CD14-positive monocyte (primary cell): ENCODE measurements at regions not wholly inside any gene's neighbourhood (a gene's known extent, or its start where the extent isn't known, plus 50 kb on each side); places are given as distances from the start of the nearest gene placed in this dataset.

ENCODE experiments used
- DNase-seq, 3 donors: peaks; one replicate each; pipeline ENCODE4 v3.0.0-alpha.2; 2011 to 2022
- H2AFZ ChIP-seq: 2 replicates; pipeline ENCODE4 v1.6.0; 2012; ENCODE audit warnings: mild to moderate bottlenecking, low read depth, low read length, inconsistent platforms; ENCODE audit not compliant: insufficient read depth, poor library complexity, severe bottlenecking
- H3K27ac ChIP-seq, 2 donors: 1 replicate in 1 of 2; 2 replicates in 1 of 2; pipeline ENCODE4 v1.5.1; 2012 to 2013; ENCODE audit warnings: low read length in 2 of 2, control low read depth in 1 of 2, inconsistent platforms in 1 of 2, low read depth in 1 of 2, mild to moderate bottlenecking in 1 of 2
- H3K27me3 ChIP-seq, 2 donors: one replicate each; pipeline versions ENCODE4 v1.6.0 to v1.6.1; 2011 to 2013; ENCODE audit warnings: low read length in 2 of 2; ENCODE audit not compliant: control insufficient read depth in 2 of 2, insufficient read depth in 2 of 2
- H3K36me3 ChIP-seq, 2 donors: replicated peaks in 1 of 2; 1 replicate in 1 of 2; 2 replicates in 1 of 2; pipeline versions ENCODE4 v1.5.1 to v1.6.1; 2012 to 2013; ENCODE audit warnings: low read length in 2 of 2, control low read depth in 1 of 2, inconsistent platforms in 1 of 2, mild to moderate bottlenecking in 1 of 2; ENCODE audit not compliant: insufficient read depth in 2 of 2, control insufficient read depth in 1 of 2
- H3K4me1 ChIP-seq, 2 donors: 1 replicate in 1 of 2; 2 replicates in 1 of 2; pipeline versions ENCODE4 v1.5.1 to v1.6.1; 2012 to 2013; ENCODE audit warnings: low read length in 2 of 2, control low read depth in 1 of 2, inconsistent platforms in 1 of 2, mild to moderate bottlenecking in 1 of 2, moderate library complexity in 1 of 2; ENCODE audit not compliant: insufficient read depth in 2 of 2, control insufficient read depth in 1 of 2
- H3K4me2 ChIP-seq: replicated peaks from 2 replicates; pipeline ENCODE3; 2012; ENCODE audit warnings: low read length, moderate library complexity, mild to moderate bottlenecking; ENCODE audit not compliant: poor library complexity, severe bottlenecking; ENCODE audit errors: extremely low read depth
- H3K4me3 ChIP-seq, 3 experiments: fragments of 200-600 bp in 1 of 3; sonication (generic) in 1 of 3; replicated peaks in 1 of 3; 1 replicate in 2 of 3; 2 replicates in 1 of 3; pipeline ENCODE4 v1.5.1; 2011 to 2013; ENCODE audit warnings: low read length in 3 of 3, mild to moderate bottlenecking in 3 of 3, control low read depth in 2 of 3, low read depth in 2 of 3, inconsistent platforms in 1 of 3, moderate library complexity in 1 of 3
- H3K79me2 ChIP-seq: 2 replicates; pipeline ENCODE4 v1.6.0; 2012; ENCODE audit warnings: mild to moderate bottlenecking, control low read depth, inconsistent platforms, low read length, moderate library complexity; ENCODE audit not compliant: insufficient read depth
- H3K9ac ChIP-seq: 2 replicates; pipeline ENCODE4 v1.6.0; 2017; ENCODE audit warnings: low read length, mild to moderate bottlenecking; ENCODE audit not compliant: insufficient read depth, poor library complexity, severe bottlenecking
- H3K9me3 ChIP-seq, 2 donors: replicated peaks in 1 of 2; 1 replicate in 1 of 2; 2 replicates in 1 of 2; pipeline versions ENCODE4 v1.5.1 to v1.6.1; 2012 to 2013; ENCODE audit warnings: low read length in 2 of 2, control low read depth in 1 of 2; ENCODE audit not compliant: control insufficient read depth in 1 of 2, insufficient read depth in 1 of 2
- H4K20me1 ChIP-seq: 2 replicates; pipeline ENCODE4 v1.6.0; 2012; ENCODE audit warnings: mild to moderate bottlenecking, low read length, control low read depth, moderate library complexity; ENCODE audit not compliant: insufficient read depth
- H3K27ac Mint-ChIP-seq, 7 donors: one replicate each; pipeline ENCODE4 v1.8.0; 2020; ENCODE audit warnings: mild to moderate bottlenecking in 7 of 7, mixed read lengths in 7 of 7, moderate library complexity in 6 of 7, inconsistent platforms in 2 of 7
- H3K27me3 Mint-ChIP-seq, 3 donors: one replicate each; pipeline ENCODE4 v1.8.0; 2021 to 2022; ENCODE audit warnings: low read depth in 3 of 3, mild to moderate bottlenecking in 3 of 3, mixed read lengths in 3 of 3, moderate library complexity in 3 of 3, inconsistent platforms in 1 of 3
- H3K36me3 Mint-ChIP-seq, 2 donors: one replicate each; pipeline ENCODE4 v1.8.0; 2020; ENCODE audit warnings: mixed read lengths in 2 of 2, inconsistent platforms in 1 of 2, mild to moderate bottlenecking in 1 of 2
- H3K4me1 Mint-ChIP-seq: one replicate; pipeline ENCODE4 v1.8.0; 2020; ENCODE audit warnings: mild to moderate bottlenecking, mixed read lengths
- H3K4me3 Mint-ChIP-seq, 2 donors: one replicate each; pipeline ENCODE4 v1.8.0; 2020; ENCODE audit warnings: mild to moderate bottlenecking in 2 of 2, mixed read lengths in 2 of 2, moderate library complexity in 1 of 2
- H3K9me3 Mint-ChIP-seq, 7 donors: one replicate each; pipeline ENCODE4 v1.8.0; 2020 to 2022; ENCODE audit warnings: mixed read lengths in 7 of 7, mild to moderate bottlenecking in 6 of 7, moderate library complexity in 6 of 7, inconsistent platforms in 2 of 7
- WGBS: methylation state at CpG from one replicate; pipeline ENCODE4 v1.1.5; 2013; ENCODE audit warnings: missing lambda C conversion rate; ENCODE audit not compliant: insufficient coverage; 5-methylcytosine and 5-hydroxymethylcytosine counted together
- intact Hi-C, 2 donors: fragments of 100-400 bp; cut with micrococcal nuclease; formaldehyde crosslinking; loops; one replicate each; pipeline versions ENCODE4 v1.15.0 to v1.15.1; 2023
- TF ChIP-seq, protein P1 (sequence below): fragments of 200-600 bp; IDR thresholded peaks from one replicate; pipeline ENCODE4 v1.8.0; 2022; ENCODE audit warnings: antibody characterized with exemption, mild to moderate bottlenecking

DNA sequence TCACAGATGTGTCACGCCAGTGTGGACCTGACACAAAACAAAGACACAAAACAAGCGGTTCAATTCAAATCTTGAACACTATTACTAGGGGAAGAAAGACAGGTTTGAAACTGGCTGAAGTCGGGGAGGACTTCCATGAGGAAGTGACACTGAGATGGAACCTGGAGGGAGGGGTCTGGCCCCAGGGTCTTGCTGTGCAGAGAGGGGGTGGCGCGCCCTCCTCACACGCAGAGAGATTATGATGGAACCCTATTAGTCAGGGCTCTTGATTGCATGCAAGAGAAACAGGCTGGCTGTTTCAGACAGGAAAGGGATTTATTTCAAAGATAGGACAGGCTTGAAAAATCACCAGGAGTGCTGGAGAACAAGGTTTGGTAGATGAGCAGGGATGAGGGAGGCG lies 363.6 kb upstream of the HS6ST1 start:
- Histone ChIP-seq H3K9me3 (no peaks in the 10 kb centered on the region), H3K27ac (no peak overlapping the region), H3K9ac (no peak overlapping the region), H3K4me3 (no peak overlapping the region), H3K36me3 (no peaks in the 10 kb centered on the region), H3K4me2 (no peak overlapping the region), H3K79me2 (no peaks in the 10 kb centered on the region), H4K20me1 (no peaks in the 10 kb centered on the region), H3K4me1 (peaks cover 27 to 40% of the 10 kb centered on the region in 2 donors), H2AFZ (no peak overlapping the region), H3K27me3 (no peaks in the 10 kb centered on the region)
- TF ChIP-seq, protein P1, sequence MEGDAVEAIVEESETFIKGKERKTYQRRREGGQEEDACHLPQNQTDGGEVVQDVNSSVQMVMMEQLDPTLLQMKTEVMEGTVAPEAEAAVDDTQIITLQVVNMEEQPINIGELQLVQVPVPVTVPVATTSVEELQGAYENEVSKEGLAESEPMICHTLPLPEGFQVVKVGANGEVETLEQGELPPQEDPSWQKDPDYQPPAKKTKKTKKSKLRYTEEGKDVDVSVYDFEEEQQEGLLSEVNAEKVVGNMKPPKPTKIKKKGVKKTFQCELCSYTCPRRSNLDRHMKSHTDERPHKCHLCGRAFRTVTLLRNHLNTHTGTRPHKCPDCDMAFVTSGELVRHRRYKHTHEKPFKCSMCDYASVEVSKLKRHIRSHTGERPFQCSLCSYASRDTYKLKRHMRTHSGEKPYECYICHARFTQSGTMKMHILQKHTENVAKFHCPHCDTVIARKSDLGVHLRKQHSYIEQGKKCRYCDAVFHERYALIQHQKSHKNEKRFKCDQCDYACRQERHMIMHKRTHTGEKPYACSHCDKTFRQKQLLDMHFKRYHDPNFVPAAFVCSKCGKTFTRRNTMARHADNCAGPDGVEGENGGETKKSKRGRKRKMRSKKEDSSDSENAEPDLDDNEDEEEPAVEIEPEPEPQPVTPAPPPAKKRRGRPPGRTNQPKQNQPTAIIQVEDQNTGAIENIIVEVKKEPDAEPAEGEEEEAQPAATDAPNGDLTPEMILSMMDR, result no peak
- intact Hi-C loops, result no loop called here
- peak overlapping the region in 2 of 7 donors; percentile 24 to 31 for H3K27ac Mint-ChIP-seq
- peaks cover 2 to 3% (median 2%) of the 10 kb centered on the region in 3 donors for H3K27me3 Mint-ChIP-seq
- H3K9me3 Mint-ChIP-seq, result peaks cover 0 to 1% (median 0%) of the 10 kb centered on the region in 7 donors
- H3K4me3 Mint-ChIP-seq, result peak overlapping the region in 1 of 2 donors; percentile 29
- no peak for DNase-seq
- 83% methylated on average over 4 of the region's 7 CpGs for WGBS
- H3K4me1 Mint-ChIP-seq, result peaks cover 38% of the 10 kb centered on the region
- H3K36me3 Mint-ChIP-seq, result no peaks in the 10 kb centered on the region

- no peak overlapping the region for H3K4me2 ChIP-seq
- H4K20me1 ChIP-seq, result no peaks in the 10 kb centered on the region
- no peak overlapping the region for H3K27ac ChIP-seq
- H3K27me3 Mint-ChIP-seq, result peaks cover 2 to 8% (median 6%) of the 10 kb centered on the region in 3 donors
- DNase-seq, result no peak
- TF ChIP-seq, protein P1, result no peak
- intact Hi-C loops, result no loop called here
- 91% methylated on average over 7 of the region's 13 CpGs for whole genome bisulfite sequencing
- no peaks in the 10 kb centered on the region for H3K9me3 ChIP-seq
- H3K27ac Mint-ChIP-seq, result peak overlapping the region in 1 of 7 donors; percentile 24
- H3K36me3 Mint-ChIP-seq, result no peaks in the 10 kb centered on the region
- H2AFZ ChIP-seq, result no peak overlapping the region
- H3K9ac ChIP-seq, result no peak overlapping the region
- no peaks in the 10 kb centered on the region for H3K79me2 ChIP-seq
- no peak overlapping the region for H3K4me3 Mint-ChIP-seq
- peaks cover 0 to 1% (median 0%) of the 10 kb centered on the region in 7 donors for H3K9me3 Mint-ChIP-seq
- peaks cover 29 to 45% of the 10 kb centered on the region in 2 donors for H3K4me1 ChIP-seq
- H3K4me3 ChIP-seq, result no peak overlapping the region
- H3K4me1 Mint-ChIP-seq, result peaks cover 40% of the 10 kb centered on the region
- no peaks in the 10 kb centered on the region for H3K36me3 ChIP-seq
- H3K27me3 ChIP-seq, result no peaks in the 10 kb centered on the region
Measured at GRCh38 chr2:128682729-128683284, 364.1 kb upstream of the HS6ST1 start.
